PC-9 (cell line): ENCODE measurements at regions not wholly inside any gene's neighbourhood (a gene's known extent, or its start where the extent isn't known, plus 50 kb on each side); places are given as distances from the start of the nearest gene placed in this dataset.

ENCODE experiments used
- BruUV-seq: library from RNA; stranded (reverse); fragments of 400-500 nt; replicated peaks from 2 replicates; lab custom pipeline; 2021; lab: Mats Ljungman, UMichigan
- CTCF ChIA-PET: fragments of 300-600 bp; sonication (Branson Sonifier 250); formaldehyde crosslinking; loops from one replicate; lab custom pipeline; 2022; ENCODE audit warnings: antibody characterized with exemption; lab: Charles Lee
- POLR2A ChIA-PET: fragments of 300-600 bp; sonication (Branson Sonifier 250); formaldehyde crosslinking; loops from one replicate; lab custom pipeline; 2022; ENCODE audit warnings: antibody characterized with exemption; ENCODE audit not compliant: unreplicated experiment; lab: Charles Lee
- DNase-seq, 2 experiments: peaks; one replicate each; pipeline versions ENCODE4 v3.0.0 to v3.0.0-alpha.2; 2015 to 2022; ENCODE audit warnings: mixed read lengths in 1 of 2
- H2AFZ ChIP-seq: fragments of 200-600 bp; sonication (generic); 2 replicates; pipeline ENCODE4 v1.8.1; 2017; ENCODE audit warnings: antibody characterized with exemption
- H3F3A ChIP-seq: fragments of 200-600 bp; sonication (generic); 2 replicates; pipeline ENCODE4 v1.8.1; 2017; ENCODE audit warnings: antibody characterized with exemption, mild to moderate bottlenecking, low read depth; ENCODE audit not compliant: insufficient read depth
- H3K27ac ChIP-seq: fragments of 200-600 bp; sonication (generic); 2 replicates; pipeline ENCODE4 v1.6.1; 2016; ENCODE audit warnings: mixed run types
- H3K27me3 ChIP-seq: fragments of 200-600 bp; sonication (generic); 2 replicates; pipeline ENCODE4 v1.6.1; 2016; ENCODE audit warnings: low read depth, mixed run types; ENCODE audit not compliant: insufficient read depth
- H3K36me3 ChIP-seq: fragments of 200-600 bp; sonication (generic); 2 replicates; pipeline ENCODE4 v1.6.1; 2016; ENCODE audit warnings: low read depth, mixed run types
- H3K4me1 ChIP-seq: fragments of 200-600 bp; sonication (generic); replicated peaks from 2 replicates; pipeline ENCODE4 v1.6.1; 2016; ENCODE audit warnings: mixed run types; ENCODE audit not compliant: insufficient read depth
- H3K4me2 ChIP-seq: fragments of 200-600 bp; sonication (generic); 2 replicates; pipeline ENCODE4 v1.6.1; 2017; ENCODE audit warnings: mixed run types
- H3K4me3 ChIP-seq: fragments of 200-600 bp; sonication (generic); 2 replicates; pipeline ENCODE4 v1.6.1; 2016; ENCODE audit warnings: mixed run types
- H3K79me2 ChIP-seq: fragments of 200-600 bp; sonication (generic); 2 replicates; pipeline ENCODE4 v1.6.1; 2017; ENCODE audit warnings: low read depth, mixed run types
- H3K9me2 ChIP-seq: fragments of 200-600 bp; sonication (generic); 2 replicates; pipeline ENCODE4 v1.8.1; 2017; ENCODE audit warnings: mild to moderate bottlenecking; ENCODE audit not compliant: insufficient read depth
- H3K9me3 ChIP-seq: fragments of 200-600 bp; sonication (generic); 2 replicates; pipeline ENCODE4 v1.8.1; 2016; ENCODE audit warnings: low read depth; ENCODE audit not compliant: insufficient read depth
- H4K20me1 ChIP-seq: fragments of 200-600 bp; sonication (generic); 2 replicates; pipeline ENCODE4 v1.8.1; 2017; ENCODE audit not compliant: insufficient read depth
- EZH2 ChIP-seq: fragments of 200-600 bp; sonication (generic); IDR thresholded peaks from 2 replicates; pipeline ENCODE4 v1.8.0; 2017; ENCODE audit warnings: antibody characterized with exemption, low read depth
- intact Hi-C: fragments of 100-400 bp; cut with micrococcal nuclease; formaldehyde crosslinking; loops from one replicate; pipeline ENCODE4 v1.10.0; 2022; ENCODE audit not compliant: unreplicated experiment
- TF ChIP-seq, protein P1 (sequence below): fragments of 200-600 bp; sonication (generic); conservative IDR thresholded peaks from 2 replicates; pipeline ENCODE4 v1.6.1; 2017; ENCODE audit warnings: mixed run types, antibody characterized with exemption, mild to moderate bottlenecking, moderate library complexity

DNA sequence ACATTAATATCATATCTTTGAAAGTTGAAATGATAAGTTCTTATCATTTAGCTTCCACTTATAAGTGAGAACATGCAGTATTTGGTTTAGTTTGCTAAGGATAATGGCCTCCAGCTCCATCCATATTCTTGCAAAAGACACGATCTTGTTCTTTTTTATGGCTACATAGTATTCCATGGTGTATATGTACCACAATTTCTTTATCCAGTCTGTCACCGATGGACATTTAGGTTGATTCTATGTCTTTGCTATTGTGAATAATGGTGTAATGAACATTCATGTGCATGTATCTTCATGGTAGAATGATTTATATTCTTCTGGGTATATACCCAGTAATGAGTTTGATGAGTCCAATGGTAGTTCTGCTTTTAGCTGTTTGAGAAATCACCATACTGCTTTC is 135.0 kb upstream of the PRR16 start:
- Histone ChIP-seq H3K27ac (no peak overlapping the region), H3K4me1 (no peaks in the 10 kb centered on the region), H3K9me3 (no peaks in the 10 kb centered on the region; the same call in 1 of the 2 replicates), H3K36me3 (no peaks in the 10 kb centered on the region), H3F3A (no peaks in the 10 kb centered on the region), H3K9me2 (no peaks in the 10 kb centered on the region), H4K20me1 (no peaks in the 10 kb centered on the region), H3K4me3 (no peak overlapping the region), H2AFZ (no peak overlapping the region), H3K79me2 (no peaks in the 10 kb centered on the region), H3K4me2 (no peak overlapping the region), H3K27me3 (no peaks in the 10 kb centered on the region)
- POLR2A ChIA-PET = no interaction called here
- TF ChIP-seq, protein P1, sequence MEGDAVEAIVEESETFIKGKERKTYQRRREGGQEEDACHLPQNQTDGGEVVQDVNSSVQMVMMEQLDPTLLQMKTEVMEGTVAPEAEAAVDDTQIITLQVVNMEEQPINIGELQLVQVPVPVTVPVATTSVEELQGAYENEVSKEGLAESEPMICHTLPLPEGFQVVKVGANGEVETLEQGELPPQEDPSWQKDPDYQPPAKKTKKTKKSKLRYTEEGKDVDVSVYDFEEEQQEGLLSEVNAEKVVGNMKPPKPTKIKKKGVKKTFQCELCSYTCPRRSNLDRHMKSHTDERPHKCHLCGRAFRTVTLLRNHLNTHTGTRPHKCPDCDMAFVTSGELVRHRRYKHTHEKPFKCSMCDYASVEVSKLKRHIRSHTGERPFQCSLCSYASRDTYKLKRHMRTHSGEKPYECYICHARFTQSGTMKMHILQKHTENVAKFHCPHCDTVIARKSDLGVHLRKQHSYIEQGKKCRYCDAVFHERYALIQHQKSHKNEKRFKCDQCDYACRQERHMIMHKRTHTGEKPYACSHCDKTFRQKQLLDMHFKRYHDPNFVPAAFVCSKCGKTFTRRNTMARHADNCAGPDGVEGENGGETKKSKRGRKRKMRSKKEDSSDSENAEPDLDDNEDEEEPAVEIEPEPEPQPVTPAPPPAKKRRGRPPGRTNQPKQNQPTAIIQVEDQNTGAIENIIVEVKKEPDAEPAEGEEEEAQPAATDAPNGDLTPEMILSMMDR = no peak
- no peak for TF ChIP-seq EZH2
- no TSS peak for BruUV-seq
- no peak for DNase-seq
- intact Hi-C loops = no loop called here
- CTCF ChIA-PET = no interaction called here

DNA sequence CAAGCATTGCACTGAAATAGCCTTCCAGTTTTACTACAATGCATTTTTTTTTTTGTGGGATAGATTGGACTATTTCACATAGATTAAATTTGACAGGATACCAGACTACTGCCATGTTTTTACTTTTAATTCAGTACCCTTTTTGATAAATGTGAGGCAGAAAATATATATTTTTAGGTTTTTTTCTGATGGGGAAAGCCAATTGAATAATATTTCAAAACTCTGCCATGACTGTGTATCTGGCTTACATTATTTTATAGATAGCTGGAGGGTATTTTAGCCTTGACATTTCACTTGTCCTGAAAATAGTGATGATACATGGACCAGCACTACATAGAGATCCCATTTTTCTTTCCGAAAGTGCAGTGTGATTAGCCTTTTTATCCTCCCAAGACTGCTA is 133.5 kb upstream of the PRR16 start:
- no peak overlapping the region for H3K4me3 ChIP-seq
- no peaks in the 10 kb centered on the region; the same call in 1 of the 2 replicates for H3K9me2 ChIP-seq
- H3K36me3 ChIP-seq = no peaks in the 10 kb centered on the region
- no TSS peak for BruUV-seq
- no peaks in the 10 kb centered on the region for H3K4me1 ChIP-seq
- no peaks in the 10 kb centered on the region for H3K79me2 ChIP-seq
- TF ChIP-seq EZH2 = no peak
- TF ChIP-seq, protein P1 = no peak
- H3K9me3 ChIP-seq = no peaks in the 10 kb centered on the region; the same call in 1 of the 2 replicates
- no peak for DNase-seq
- no peaks in the 10 kb centered on the region for H3K27me3 ChIP-seq
- H3K4me2 ChIP-seq = no peak overlapping the region
- H2AFZ ChIP-seq = no peak overlapping the region
- H3K27ac ChIP-seq = no peak overlapping the region
- ChIA-PET POLR2A (no interaction called here), CTCF (no interaction called here)
- H4K20me1 ChIP-seq = no peaks in the 10 kb centered on the region
- intact Hi-C loops = no loop called here
- H3F3A ChIP-seq = no peaks in the 10 kb centered on the region

DNA sequence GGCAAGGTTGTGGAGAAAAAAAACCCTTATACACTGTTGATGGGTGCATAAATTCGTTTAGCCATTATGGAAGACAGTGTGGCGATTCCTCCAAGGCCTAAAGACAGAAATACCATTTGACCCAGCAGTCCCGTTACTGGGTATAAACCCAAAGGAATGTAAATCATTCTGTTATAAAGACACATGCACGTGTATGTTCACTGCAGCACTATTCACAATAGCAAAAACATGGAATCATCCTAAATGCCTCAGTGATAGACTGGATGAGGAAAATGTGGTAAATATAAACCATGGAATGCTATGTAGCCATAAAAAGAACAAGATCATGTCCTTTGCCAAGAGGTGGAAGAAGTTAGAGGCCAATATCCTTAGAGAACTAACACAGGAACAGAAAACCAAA is 119.9 kb upstream of the PRR16 start:
- DNase-seq = no peak
- H3K4me3 ChIP-seq = no peak overlapping the region
- H3K36me3 ChIP-seq = no peaks in the 10 kb centered on the region
- H3K79me2 ChIP-seq = no peaks in the 10 kb centered on the region
- ChIA-PET POLR2A (no interaction called here), CTCF (no interaction called here)
- no peaks in the 10 kb centered on the region for H3K9me3 ChIP-seq
- H3K4me2 ChIP-seq = no peak overlapping the region
- H3F3A ChIP-seq = no peaks in the 10 kb centered on the region
- H3K4me1 ChIP-seq = no peaks in the 10 kb centered on the region
- no peaks in the 10 kb centered on the region for H3K9me2 ChIP-seq
- BruUV-seq = no TSS peak
- no peak overlapping the region for H3K27ac ChIP-seq
- no peaks in the 10 kb centered on the region for H3K27me3 ChIP-seq
- TF ChIP-seq EZH2 = no peak
- TF ChIP-seq, protein P1 = no peak
- H2AFZ ChIP-seq = 0 out of 2 replicates have a peak overlapping the region, but pooled peaks have one; percentile 6
- H4K20me1 ChIP-seq = no peaks in the 10 kb centered on the region
- intact Hi-C loops = no loop called here
